ENCODE measurements at regions not wholly inside any gene's neighbourhood (a gene's known extent, or its start where the extent isn't known, plus 50 kb on each side); places are given as distances from the start of the nearest gene placed in this dataset.

DNA sequence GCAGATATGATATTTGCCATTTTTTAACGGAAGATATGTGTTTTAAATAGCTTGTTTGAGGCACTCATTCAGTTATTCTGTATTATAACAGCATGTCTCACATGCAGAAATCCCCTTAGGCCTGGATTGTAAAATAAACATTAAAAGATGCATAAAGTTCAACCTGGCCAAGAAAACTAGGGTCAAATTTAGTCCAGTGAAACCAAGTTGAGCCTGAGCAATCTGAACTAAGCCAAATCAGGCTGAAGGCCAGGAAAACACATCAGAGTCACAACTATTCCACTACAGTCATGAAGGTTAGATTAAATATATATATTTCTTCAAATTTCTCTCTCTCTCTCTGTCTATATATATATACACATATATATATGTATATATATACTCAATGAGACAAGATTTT lies 504.8 kb downstream of the SLITRK1 start:
- TF ChIP-seq EZH2 (IDR thresholded peaks at IDR 0.05) (no peak), POLR2AphosphoS5 (IDR thresholded peaks at IDR 0.05; ENCODE audit: borderline replicate concordance, low read depth, low read length) (no peak)

Measured in SK-N-MC (cell line).